Loucy (cell line): ENCODE measurements at regions not wholly inside any gene's neighbourhood (a gene's known extent, or its start where the extent isn't known, plus 50 kb on each side); places are given as distances from the start of the nearest gene placed in this dataset.

Source experiments
- H2AFZ ChIP-seq: fragments of 200-600 bp; sonication (generic); 2 replicates; pipeline ENCODE4 v1.6.0; 2016; ENCODE audit warnings: antibody characterized with exemption, mild to moderate bottlenecking, low read length, moderate library complexity
- H3F3A ChIP-seq: fragments of 200-600 bp; 2 replicates; pipeline ENCODE4 v1.6.0; 2016; ENCODE audit warnings: antibody characterized with exemption, low read depth, mild to moderate bottlenecking
- H3K27me3 ChIP-seq: fragments of 200-600 bp; sonication (generic); 2 replicates; pipeline ENCODE4 v1.6.1; 2014; ENCODE audit warnings: low read length, mild to moderate bottlenecking; ENCODE audit not compliant: insufficient read depth, poor library complexity, severe bottlenecking
- H3K36me3 ChIP-seq: fragments of 200-600 bp; sonication (generic); 2 replicates; pipeline ENCODE4 v1.6.1; 2016; ENCODE audit warnings: low read length; ENCODE audit not compliant: insufficient read depth
- H3K4me1 ChIP-seq: fragments of 200-600 bp; sonication (generic); 2 replicates; pipeline ENCODE4 v1.5.1; 2014; ENCODE audit warnings: low read length, mild to moderate bottlenecking; ENCODE audit not compliant: insufficient read depth, poor library complexity, severe bottlenecking
- H3K4me2 ChIP-seq: fragments of 200-600 bp; sonication (generic); 2 replicates; pipeline ENCODE4 v1.6.0; 2014; ENCODE audit warnings: antibody characterized with exemption, low read length, low read depth, mild to moderate bottlenecking; ENCODE audit not compliant: poor library complexity, severe bottlenecking
- H3K4me3 ChIP-seq: fragments of 200-600 bp; sonication (generic); 2 replicates; pipeline ENCODE4 v1.5.1; 2014; ENCODE audit warnings: low read length, mild to moderate bottlenecking, mixed read lengths; ENCODE audit not compliant: poor library complexity, severe bottlenecking
- H3K79me2 ChIP-seq: fragments of 200-600 bp; sonication (generic); 2 replicates; pipeline ENCODE4 v1.6.1; 2014; ENCODE audit warnings: low read length; ENCODE audit not compliant: insufficient read depth
- H3K9ac ChIP-seq: fragments of 200-600 bp; sonication (generic); 2 replicates; pipeline ENCODE4 v1.6.0; 2014; ENCODE audit warnings: mild to moderate bottlenecking, low read depth, low read length, moderate library complexity; ENCODE audit not compliant: poor library complexity, severe bottlenecking
- H3K9me2 ChIP-seq: fragments of 200-600 bp; sonication (generic); replicated peaks from 2 replicates; pipeline ENCODE4 v1.6.1; 2016; ENCODE audit warnings: low read depth, low read length, mixed read lengths
- H3K9me3 ChIP-seq: fragments of 200-600 bp; sonication (generic); 2 replicates; pipeline ENCODE4 v1.6.1; 2014; ENCODE audit warnings: mild to moderate bottlenecking, antibody characterized with exemption, low read length, low read depth; ENCODE audit not compliant: insufficient read depth
- H4K20me1 ChIP-seq: fragments of 200-600 bp; sonication (generic); 2 replicates; pipeline ENCODE4 v1.6.0; 2014; ENCODE audit warnings: antibody characterized with exemption, low read length, mild to moderate bottlenecking; ENCODE audit not compliant: insufficient read depth, poor library complexity, severe bottlenecking
- CTCF ChIP-seq: fragments of 200-600 bp; sonication (generic); conservative IDR thresholded peaks from 2 replicates; pipeline ENCODE4 v1.5.1; 2014; ENCODE audit warnings: mild to moderate bottlenecking, antibody characterized with exemption, low read length
- EZH2phosphoT487 ChIP-seq: fragments of 200-600 bp; IDR thresholded peaks from 2 replicates; pipeline ENCODE4 v1.6.1; 2018; ENCODE audit warnings: antibody characterized with exemption, mild to moderate bottlenecking, moderate library complexity, borderline replicate concordance

DNA sequence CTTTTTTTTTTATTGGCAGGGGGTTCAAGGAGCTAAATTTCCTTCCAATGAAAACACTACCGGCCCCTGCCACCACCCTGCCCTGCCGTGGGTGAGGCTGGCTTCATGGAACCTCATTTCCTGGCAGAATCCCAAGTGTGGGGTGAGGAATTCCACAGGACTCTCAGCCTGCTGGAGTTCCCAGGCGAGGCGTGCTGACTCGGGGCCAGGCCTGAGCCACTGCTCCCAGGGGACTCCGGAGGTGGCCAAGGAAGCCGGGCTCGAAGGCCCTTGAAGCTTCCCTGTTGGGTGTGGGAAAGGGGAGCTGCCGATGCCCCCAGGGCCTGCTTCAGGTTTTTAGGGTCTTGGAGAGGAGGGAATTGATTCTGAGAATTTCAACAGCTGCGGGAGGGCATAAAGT is 95.3 kb upstream of the ACTRT2 start:
- Histone ChIP-seq H3K9me3 (no peaks in the 10 kb centered on the region), H3F3A (no peaks in the 10 kb centered on the region), H3K4me1 (no peaks in the 10 kb centered on the region), H2AFZ (no peak overlapping the region), H3K4me2 (no peak overlapping the region), H3K79me2 (no peaks in the 10 kb centered on the region), H3K9me2 (no peaks in the 10 kb centered on the region), H3K4me3 (no peak overlapping the region), H3K27me3 (no peaks in the 10 kb centered on the region), H3K36me3 (no peaks in the 10 kb centered on the region), H4K20me1 (no peaks in the 10 kb centered on the region), H3K9ac (no peak overlapping the region)
- TF ChIP-seq CTCF (no peak), EZH2phosphoT487 (no peak)

DNA sequence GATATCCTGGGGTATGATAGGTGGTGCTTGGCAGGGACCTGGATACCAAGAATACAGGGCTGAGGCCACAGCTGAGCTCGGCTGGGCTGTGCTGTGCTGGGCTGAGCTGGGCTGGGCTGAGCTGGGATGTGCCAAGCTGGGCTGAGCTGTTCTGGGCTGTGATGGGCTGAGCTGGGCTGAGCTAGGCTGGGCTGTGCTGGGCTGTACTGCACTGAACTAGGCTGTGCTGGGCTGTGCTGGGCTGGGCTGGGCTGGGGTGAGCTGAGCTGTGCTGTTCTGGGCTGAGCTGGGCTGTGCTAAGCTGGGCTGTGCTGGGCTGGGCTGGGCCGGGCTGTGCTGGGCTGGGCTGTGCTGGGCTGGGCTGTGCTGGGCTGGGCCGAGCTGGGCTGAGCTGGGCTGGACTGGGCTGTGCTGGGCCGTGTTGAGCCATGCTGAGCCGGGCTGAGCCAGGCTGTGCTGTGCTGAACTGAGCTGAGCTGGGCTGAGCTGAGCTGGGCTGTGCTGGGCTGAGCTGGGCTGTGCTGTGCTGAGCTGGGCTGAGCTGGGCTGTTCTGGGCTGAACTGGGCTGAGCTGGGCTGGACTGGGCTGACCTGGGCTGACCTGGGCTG is 94.7 kb upstream of the ACTRT2 start:
- H3K79me2 ChIP-seq = no peaks in the 10 kb centered on the region
- H3F3A ChIP-seq = no peaks in the 10 kb centered on the region
- H3K4me1 ChIP-seq = no peaks in the 10 kb centered on the region
- H3K4me2 ChIP-seq = no peak overlapping the region
- no peaks in the 10 kb centered on the region for H4K20me1 ChIP-seq
- no peaks in the 10 kb centered on the region for H3K27me3 ChIP-seq
- no peaks in the 10 kb centered on the region for H3K9me2 ChIP-seq
- H3K4me3 ChIP-seq = no peak overlapping the region
- H3K9me3 ChIP-seq = no peaks in the 10 kb centered on the region
- TF ChIP-seq CTCF (no peak), EZH2phosphoT487 (no peak)
- H3K36me3 ChIP-seq = no peaks in the 10 kb centered on the region
- H3K9ac ChIP-seq = no peak overlapping the region
- no peak overlapping the region for H2AFZ ChIP-seq

DNA sequence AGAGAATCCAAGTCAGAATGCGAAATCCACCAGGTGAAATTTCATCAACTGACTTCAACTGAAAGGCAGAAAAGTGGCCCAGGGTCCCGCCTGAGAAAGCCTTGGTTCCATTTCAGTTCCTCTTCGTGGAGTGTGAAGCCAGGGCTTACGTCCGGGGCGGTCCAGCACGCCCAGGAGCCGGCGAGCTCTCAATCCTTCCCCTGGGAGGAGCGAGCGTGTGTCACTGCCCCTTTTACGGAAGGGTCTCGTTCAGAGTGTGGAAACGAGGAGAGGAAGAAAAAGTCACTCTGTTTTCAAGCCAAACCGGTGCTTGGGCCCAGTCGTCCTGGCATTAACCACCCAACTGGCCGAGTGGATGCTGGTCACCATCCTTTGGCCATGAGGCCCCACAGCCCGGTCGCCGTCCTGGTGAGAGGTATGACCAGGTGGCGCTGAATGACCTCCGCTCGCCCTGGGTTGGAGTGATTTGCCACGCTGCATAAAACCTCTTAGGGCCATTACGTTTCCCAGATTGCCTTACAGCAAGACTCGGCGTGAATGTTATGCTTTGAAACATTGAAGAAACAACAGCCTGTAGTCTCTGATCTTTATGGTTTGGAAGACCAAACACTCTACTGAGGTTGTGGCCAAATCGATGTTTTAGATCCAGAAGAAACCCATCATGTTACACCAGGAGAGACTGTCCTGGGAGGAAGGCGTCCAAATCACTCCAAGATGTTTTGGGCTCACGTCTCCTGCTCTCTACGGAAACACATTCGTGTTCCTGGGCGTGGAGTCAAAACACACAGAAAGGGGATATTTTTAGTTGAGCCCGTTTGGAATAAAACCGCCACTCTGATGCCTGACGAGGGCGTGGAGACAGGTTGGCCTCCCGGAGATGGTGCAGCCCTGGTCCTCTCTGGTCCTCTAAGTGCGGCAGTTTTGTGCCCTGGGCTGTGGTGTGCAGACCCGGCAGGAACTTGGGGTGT is 93.6 kb upstream of the ACTRT2 start:
- H3K79me2 ChIP-seq = no peaks in the 10 kb centered on the region
- H3K9ac ChIP-seq = no peak overlapping the region
- H2AFZ ChIP-seq = no peak overlapping the region
- no peaks in the 10 kb centered on the region for H3K4me1 ChIP-seq
- H3K9me3 ChIP-seq = no peaks in the 10 kb centered on the region
- no peaks in the 10 kb centered on the region for H3K36me3 ChIP-seq
- no peaks in the 10 kb centered on the region for H3K27me3 ChIP-seq
- TF ChIP-seq CTCF (no peak), EZH2phosphoT487 (no peak)
- H3F3A ChIP-seq = no peaks in the 10 kb centered on the region
- no peak overlapping the region for H3K4me2 ChIP-seq
- H3K9me2 ChIP-seq = no peaks in the 10 kb centered on the region
- H3K4me3 ChIP-seq = no peak overlapping the region
- H4K20me1 ChIP-seq = no peaks in the 10 kb centered on the region
